CD4-positive, alpha-beta T cell treated with Interleukin-10 for 1 hour (primary cell): ENCODE measurements at regions not wholly inside any gene's neighbourhood (a gene's known extent, or its start where the extent isn't known, plus 50 kb on each side); places are given as distances from the start of the nearest gene placed in this dataset.
"Not testable (repeated sequence)": the region's sequence is repeated elsewhere in the genome, so short reads cannot be mapped to it uniquely, and the experiment has no call there.

Source experiments
- DNase-seq: peaks from one replicate; pipeline ENCODE4 v3.0.0-alpha.2; 2020

DNA sequence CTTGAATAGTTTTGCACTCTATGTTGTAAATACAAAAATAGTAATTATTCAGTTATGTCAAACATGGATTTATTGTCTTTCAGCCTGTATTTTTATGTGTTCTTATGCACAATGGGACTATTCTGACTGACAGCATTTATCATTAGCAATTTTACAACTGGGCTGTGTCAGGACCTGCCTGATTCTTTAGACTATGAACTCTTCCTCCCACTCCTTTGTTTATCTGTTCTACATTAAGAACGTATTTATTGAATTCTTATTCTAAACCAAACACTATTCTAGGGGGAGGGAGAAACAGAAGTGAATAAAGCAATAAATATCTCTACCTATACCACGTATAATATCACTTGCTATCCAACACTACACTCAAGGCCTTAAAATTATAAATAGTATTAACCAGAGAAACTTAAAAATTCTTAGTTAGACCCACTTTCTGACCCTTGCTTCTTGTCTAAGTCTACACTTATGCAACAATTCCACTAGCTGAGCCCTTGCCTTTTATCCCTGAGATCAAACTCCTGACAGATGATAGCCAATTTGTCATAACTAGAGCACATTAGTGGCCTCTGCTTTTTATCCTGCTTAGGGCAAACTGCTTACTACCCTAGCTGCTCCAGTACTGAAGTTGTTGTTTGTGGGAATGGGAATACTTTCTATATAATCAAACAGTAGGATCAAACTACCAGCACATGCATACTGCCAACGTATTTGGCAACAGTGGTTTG, 494.3 kb downstream of the BRINP3 start:
- DNase-seq: no peak

DNA sequence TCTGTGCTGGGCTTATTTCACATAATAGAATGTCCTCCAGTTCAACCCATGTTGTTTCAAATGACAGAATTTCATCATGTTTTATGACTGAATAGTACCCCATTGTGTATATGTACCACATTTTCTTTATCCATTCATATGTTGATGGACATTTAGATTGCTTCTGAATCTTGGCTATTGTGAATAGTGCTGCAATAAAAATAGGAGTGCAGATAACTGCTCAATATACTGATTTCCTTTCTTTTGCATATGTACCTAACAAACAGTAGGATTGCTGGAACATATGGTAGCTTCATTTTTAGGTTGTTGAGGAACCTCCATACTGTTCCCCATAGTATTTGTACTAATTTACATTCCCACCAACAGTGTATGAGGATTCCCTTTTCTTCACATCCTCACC, 491.1 kb downstream of the BRINP3 start:
- no peak for DNase-seq

DNA sequence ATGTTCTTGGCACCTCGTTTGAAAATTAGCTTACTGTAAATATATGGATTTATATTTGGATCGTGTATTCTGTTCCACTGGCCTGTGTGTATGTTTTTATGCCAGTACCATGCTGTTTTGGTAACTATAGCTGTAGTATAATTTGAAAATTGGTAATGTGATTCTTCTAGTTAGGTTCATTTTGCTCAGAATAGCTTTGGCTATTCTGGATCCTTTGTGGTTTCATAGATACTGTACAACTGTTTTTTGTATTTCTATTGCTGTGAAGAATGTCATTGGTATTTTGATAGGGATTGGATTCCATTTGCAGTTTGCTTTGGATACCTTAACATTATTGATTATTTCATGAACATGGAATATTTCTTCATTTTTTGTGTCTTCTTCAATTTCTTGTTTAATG, 490.2 kb downstream of the BRINP3 start:
- no peak for DNase-seq

GRCh38 chr1:189992856-189993255, 484.8 kb downstream of the BRINP3 start:
- no peak for DNase-seq

GRCh38 chr1:190000365-190000872, 477.2 kb downstream of the BRINP3 start:
- DNase-seq: no peak

- DNase-seq: no peak
Observed at GRCh38 chr1:190001187-190001586, 476.5 kb downstream of the BRINP3 start.

GRCh38 chr1:190003376-190003775, 474.3 kb downstream of the BRINP3 start:
- DNase-seq: no peak

DNA sequence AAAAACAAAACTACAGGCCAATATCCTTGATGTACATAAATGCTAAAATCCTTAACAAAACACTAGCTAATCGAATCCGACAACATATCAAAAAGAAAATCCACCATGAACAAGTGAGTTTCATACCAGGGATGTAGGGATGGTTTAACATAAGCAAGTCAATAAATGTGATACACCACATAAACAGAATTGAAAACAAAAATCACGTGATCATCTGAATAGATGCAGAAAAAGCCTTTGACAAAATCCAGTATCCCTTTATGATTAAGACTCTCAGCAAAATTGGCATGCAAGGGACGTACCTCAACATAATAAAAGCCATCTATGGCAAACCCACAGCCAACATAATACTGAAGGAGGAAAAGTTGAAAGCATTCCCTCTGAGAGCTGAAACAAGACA, 466.1 kb downstream of the BRINP3 start:
- DNase-seq: no peak

DNA sequence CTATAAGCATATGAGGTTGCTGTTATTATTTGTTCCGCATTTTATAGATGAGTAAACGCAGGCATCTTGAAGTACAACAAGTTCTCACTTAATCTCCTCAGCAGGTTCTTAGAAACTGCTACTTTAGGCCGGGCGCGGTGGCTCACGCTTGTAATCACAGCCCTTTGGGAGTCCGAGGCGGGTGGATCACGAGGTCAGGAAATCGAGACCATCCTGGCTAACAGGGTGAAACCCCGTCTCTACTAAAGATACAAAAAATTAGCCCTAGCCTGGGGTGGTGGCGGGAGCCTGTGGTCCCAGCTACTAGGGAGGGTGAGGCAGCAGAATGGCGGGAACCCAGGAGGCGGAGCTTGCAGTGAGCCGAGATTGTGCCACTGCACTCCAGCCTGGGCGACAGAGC, 458.5 kb downstream of the BRINP3 start:
- DNase-seq: not testable (repeated sequence)

DNA sequence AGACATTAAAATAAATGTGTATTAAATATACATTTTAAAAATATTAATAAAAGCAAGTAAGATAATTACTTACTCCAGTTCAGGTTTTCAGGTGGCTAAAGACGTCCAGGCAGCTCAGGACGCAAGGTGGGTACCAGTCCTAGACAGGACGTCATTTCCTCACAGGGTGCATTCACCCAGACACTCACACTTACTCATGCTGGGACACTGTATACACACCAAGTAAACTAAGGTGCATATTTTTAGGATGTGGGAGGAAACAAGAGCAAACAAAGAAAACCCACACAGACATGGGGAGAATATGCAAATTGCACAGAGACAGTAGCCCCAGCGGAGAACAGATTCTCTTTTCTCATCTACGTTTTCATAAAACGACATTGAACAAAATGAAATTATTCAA, 457.9 kb downstream of the BRINP3 start:
- DNase-seq: no peak

DNA sequence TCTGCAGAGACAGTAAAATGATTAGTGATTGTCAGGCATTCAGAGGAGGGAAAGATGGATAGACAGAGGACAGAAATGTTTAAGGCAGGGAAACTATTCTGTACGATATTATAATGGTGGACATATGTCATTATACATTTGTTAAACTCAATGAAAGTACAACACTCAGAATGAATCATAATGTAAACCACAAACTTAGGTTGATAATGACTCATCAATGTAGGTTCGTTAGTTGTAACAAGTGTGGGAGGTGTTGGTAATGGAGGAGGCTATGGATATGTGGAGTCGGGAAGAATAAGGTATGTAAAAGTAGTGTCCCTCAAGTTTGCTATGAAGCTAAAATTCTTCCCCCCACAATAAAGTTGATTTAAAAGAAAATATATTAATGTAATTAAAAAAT, 455.0 kb downstream of the BRINP3 start:
- DNase-seq: no peak

DNA sequence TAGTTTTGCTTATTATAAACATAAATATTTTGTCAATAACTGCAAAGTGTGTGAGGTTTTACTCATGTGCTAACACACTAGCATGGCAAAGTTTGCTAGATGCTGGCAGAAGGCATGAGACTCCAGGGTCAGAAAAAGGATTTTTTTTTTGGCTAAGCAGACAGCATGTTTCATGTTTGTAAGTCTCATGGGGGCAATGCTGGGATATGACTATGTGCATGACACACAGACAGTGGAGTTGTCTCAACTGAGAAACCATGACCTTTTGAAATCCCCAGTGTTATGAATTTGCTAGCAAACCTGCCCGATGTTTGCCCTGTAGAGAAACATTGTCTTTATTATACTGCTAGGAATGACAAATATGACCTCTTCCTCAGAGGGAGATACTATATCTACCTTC, 448.2 kb downstream of the BRINP3 start:
- no peak for DNase-seq

DNA sequence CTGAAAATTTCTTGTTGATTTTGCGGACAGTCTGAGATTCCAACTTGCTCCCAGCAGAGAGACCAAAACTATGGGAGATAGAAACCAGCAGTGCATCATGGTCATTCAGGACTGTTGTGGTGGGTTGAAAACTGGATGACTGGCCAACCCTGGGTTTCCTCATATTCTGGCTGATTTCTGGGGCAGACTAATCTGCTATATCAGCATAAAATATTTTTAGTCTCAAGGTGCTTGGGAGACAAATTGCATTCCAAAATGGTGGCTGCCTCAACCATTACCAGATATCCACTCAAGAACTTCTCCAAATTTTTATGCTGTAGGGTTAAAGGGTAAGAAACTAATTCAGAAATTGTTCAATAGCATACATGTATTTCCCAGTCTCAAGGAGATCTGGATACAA, 434.0 kb downstream of the BRINP3 start:
- no peak for DNase-seq

DNA sequence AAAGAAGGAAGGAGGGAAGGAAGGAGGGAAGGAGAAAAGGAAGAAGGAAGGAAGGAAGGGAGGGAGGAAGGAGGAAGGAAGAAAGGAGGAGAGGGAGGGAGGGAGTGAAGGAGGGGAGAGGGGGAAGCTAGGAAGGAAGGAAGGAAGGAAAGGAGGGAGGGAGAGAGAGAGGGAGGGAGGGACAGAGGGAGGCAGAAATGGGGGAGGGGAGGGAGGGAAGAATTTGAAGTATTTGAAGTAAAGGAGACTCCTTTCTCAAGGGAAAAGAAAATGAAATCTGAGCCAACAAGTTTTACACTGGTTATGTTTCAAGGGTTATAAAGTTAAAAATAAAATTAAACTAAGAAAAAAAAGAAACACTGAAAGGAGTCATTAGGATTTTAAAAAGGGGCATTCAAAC, 431.4 kb downstream of the BRINP3 start:
- DNase-seq: no peak
